Ascending aorta (tissue), 2 donors: ENCODE measurements at regions not wholly inside any gene's neighbourhood (a gene's known extent, or its start where the extent isn't known, plus 50 kb on each side); places are given as distances from the start of the nearest gene placed in this dataset.

Experiments
- DNase-seq, 2 donors: peaks; one replicate each; pipeline ENCODE4 v3.0.0-alpha.2; 2019; ENCODE audit warnings: low spot score in 2 of 2
- H3K27ac ChIP-seq, 2 donors: fragments of 200-600 bp; sonication (generic); one replicate each; pipeline ENCODE4 v1.5.1; 2016 to 2017; ENCODE audit warnings: mild to moderate bottlenecking in 1 of 2
- H3K27me3 ChIP-seq: fragments of 200-600 bp; sonication (generic); one replicate; pipeline ENCODE4 v1.5.1; 2017
- H3K36me3 ChIP-seq, 2 donors: fragments of 200-600 bp; sonication (generic); one replicate each; pipeline ENCODE4 v1.5.1; 2016
- H3K4me1 ChIP-seq, 2 donors: fragments of 200-600 bp; sonication (generic); one replicate each; pipeline ENCODE4 v1.5.1; 2016 to 2017; ENCODE audit warnings: mild to moderate bottlenecking in 1 of 2
- H3K4me3 ChIP-seq, 2 donors: fragments of 200-600 bp; sonication (generic); one replicate each; pipeline ENCODE4 v1.5.1; 2016 to 2017; ENCODE audit warnings: mild to moderate bottlenecking in 1 of 2
- H3K9me3 ChIP-seq, 2 donors: fragments of 200-600 bp; sonication (generic); one replicate each; pipeline ENCODE4 v1.5.1; 2016
- CTCF ChIP-seq, 3 experiments: fragments of 200-600 bp in 2 of 3; fragments of 450-650 bp in 1 of 3; sonication (generic) in 2 of 3; IDR thresholded peaks; one replicate each; pipeline ENCODE4 v1.5.1; 2016 to 2019; ENCODE audit warnings: antibody characterized with exemption in 3 of 3, mild to moderate bottlenecking in 1 of 3, moderate library complexity in 1 of 3
- intact Hi-C: fragments of 100-400 bp; cut with DNase I; formaldehyde crosslinking; loops from one replicate; pipeline ENCODE4 v1.15.1; 2023

DNA sequence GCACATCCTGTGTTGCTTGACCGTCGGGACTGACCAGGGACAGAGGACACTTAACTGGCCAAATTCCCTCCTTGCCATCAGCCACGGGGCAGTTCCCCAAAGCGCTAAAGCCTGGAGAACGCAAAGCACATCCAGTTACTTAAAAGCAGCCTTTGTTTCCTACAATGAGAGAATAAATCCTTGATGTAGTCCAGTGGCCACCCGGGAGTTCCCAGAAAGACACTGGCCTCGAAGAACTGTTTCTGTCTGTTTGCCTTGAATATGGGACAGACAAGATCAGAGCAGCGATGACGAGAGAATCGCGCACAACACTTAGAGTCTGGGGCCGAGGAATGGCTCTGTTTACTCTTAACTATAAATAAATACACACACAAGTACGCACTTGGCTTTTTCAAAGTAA, 102.2 kb downstream of the TNFAIP2 start:
- Histone ChIP-seq H3K27ac (no peak overlapping the region), H3K9me3 (no peaks in the 10 kb centered on the region), H3K4me1 (no peaks in the 10 kb centered on the region), H3K36me3 (no peaks in the 10 kb centered on the region), H3K4me3 (no peak overlapping the region), H3K27me3 (peaks cover 7% of the 10 kb centered on the region)
- no peak for DNase-seq
- intact Hi-C loops = no loop called here
- TF ChIP-seq CTCF (IDR thresholded peaks at IDR 0.05) = no peak

DNA sequence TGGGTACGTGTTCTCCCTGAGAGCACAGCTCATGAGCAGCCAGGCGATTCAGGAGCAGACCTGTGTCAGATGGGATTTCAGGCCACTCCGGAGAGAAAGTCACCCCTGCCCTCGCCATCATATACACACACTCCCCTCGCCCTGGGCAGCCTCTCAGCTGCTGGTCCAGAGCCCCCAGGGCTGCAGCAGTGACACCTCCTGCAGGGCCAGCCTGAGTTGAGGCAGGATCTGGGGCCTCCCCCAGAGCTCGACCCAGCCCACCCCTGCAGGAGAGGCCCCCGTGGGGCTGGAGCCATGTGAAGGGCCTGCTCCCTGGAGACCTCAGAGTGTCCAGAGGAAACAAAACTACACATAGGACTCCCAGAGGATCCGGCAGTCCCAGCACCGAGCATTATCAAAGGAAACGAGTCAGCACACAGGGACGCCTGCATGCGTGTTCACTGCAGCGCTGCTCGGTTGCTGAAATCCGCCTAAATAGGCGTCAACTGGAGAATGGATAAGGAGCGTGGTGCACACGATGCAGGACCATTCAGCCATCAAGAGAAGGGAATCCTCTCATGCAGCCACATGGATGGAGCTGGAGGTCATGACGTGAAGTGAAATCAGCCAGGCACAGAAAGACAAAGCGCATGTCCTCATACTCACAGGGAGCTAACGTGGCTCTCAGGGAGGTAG, 104.0 kb downstream of the TNFAIP2 start:
- Histone ChIP-seq H3K4me3 (no peak overlapping the region), H3K27ac (no peak overlapping the region), H3K4me1 (no peaks in the 10 kb centered on the region), H3K27me3 (no peaks in the 10 kb centered on the region), H3K36me3 (no peaks in the 10 kb centered on the region), H3K9me3 (no peaks in the 10 kb centered on the region)
- intact Hi-C loops = no loop called here
- no peak for TF ChIP-seq CTCF (IDR thresholded peaks at IDR 0.05)
- no peak for DNase-seq

- no peak for DNase-seq
Measured at GRCh38 chr14:103228076-103228806, 105.0 kb downstream of the TNFAIP2 start.

DNA sequence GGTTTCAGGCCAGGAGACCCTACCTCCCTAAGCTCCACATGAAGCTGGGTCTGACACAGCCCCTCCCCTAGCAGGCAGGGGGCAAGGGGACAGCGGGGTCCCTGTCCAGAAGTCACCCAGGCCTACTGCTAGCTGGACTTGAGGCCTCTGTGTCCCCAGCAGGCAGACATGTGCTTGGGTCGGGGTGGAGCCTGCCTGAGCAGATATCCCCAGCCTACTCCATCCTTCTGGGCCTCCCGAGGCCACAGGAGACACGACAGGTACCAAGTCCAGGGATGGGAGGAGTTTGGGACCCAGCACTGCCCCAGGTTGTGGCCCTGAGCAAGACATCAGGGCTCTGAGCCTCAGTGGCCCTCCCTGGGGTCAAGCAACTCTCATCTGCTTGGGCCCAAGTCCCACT, 105.2 kb upstream of the EIF5 start:
- H3K36me3 ChIP-seq = no peaks in the 10 kb centered on the region
- H3K27me3 ChIP-seq = no peaks in the 10 kb centered on the region
- no peak overlapping the region for H3K4me3 ChIP-seq
- H3K4me1 ChIP-seq = no peaks in the 10 kb centered on the region
- intact Hi-C loops = no loop called here
- no peak for DNase-seq
- no peak for TF ChIP-seq CTCF (IDR thresholded peaks at IDR 0.05)
- H3K27ac ChIP-seq = no peak overlapping the region
- H3K9me3 ChIP-seq = no peaks in the 10 kb centered on the region

More at GRCh38 chr14:103228076-103228806, 105.0 kb downstream of the TNFAIP2 start:
- intact Hi-C loops = no loop called here
- Histone ChIP-seq H3K4me3 (no peak overlapping the region), H3K4me1 (no peaks in the 10 kb centered on the region), H3K36me3 (no peaks in the 10 kb centered on the region), H3K9me3 (no peaks in the 10 kb centered on the region), H3K27ac (no peak overlapping the region), H3K27me3 (no peaks in the 10 kb centered on the region)
- no peak for TF ChIP-seq CTCF (IDR thresholded peaks at IDR 0.05)

GRCh38 chr14:103230021-103230420, 104.0 kb upstream of the EIF5 start:
- intact Hi-C loops = no loop called here
- H3K9me3 ChIP-seq = no peaks in the 10 kb centered on the region
- DNase-seq = no peak
- no peak overlapping the region for H3K4me3 ChIP-seq
- H3K27me3 ChIP-seq = no peaks in the 10 kb centered on the region
- H3K36me3 ChIP-seq = no peaks in the 10 kb centered on the region
- H3K4me1 ChIP-seq = no peaks in the 10 kb centered on the region
- H3K27ac ChIP-seq = no peak overlapping the region
- no peak for TF ChIP-seq CTCF (IDR thresholded peaks at IDR 0.05)
